Peyer's patch (tissue), 4 donors: ENCODE measurements at regions not wholly inside any gene's neighbourhood (a gene's known extent, or its start where the extent isn't known, plus 50 kb on each side); places are given as distances from the start of the nearest gene placed in this dataset.

Source experiments
- CTCF ChIP-seq, 6 experiments: fragments of 450-650 bp in 4 of 6; fragments of 200-600 bp in 2 of 6; sonication (generic) in 1 of 6; IDR thresholded peaks; one replicate each; pipeline ENCODE4 v1.5.1; 2017 to 2019; ENCODE audit warnings: antibody characterized with exemption in 6 of 6, mild to moderate bottlenecking in 3 of 6, moderate library complexity in 1 of 6
- POLR2A ChIP-seq, 2 donors: fragments of 450-650 bp; IDR thresholded peaks; one replicate each; pipeline ENCODE4 v1.5.1; 2017; ENCODE audit warnings: antibody characterized with exemption in 2 of 2, mild to moderate bottlenecking in 2 of 2, moderate library complexity in 2 of 2

GRCh38 chr13:90883592-90883991, 463.9 kb upstream of the MIR17HG start:
- TF ChIP-seq CTCF (IDR thresholded peaks at IDR 0.05) (no peak), POLR2A (IDR thresholded peaks at IDR 0.05) (no peak)
